GM12892 (cell line): ENCODE measurements at regions not wholly inside any gene's neighbourhood (a gene's known extent, or its start where the extent isn't known, plus 50 kb on each side); places are given as distances from the start of the nearest gene placed in this dataset.
"Not testable (repeated sequence)": the region's sequence is repeated elsewhere in the genome, so short reads cannot be mapped to it uniquely, and the experiment has no call there.

Experiments
- POLR2A ChIP-seq: IDR thresholded peaks from 2 replicates; pipeline ENCODE4 v1.6.1; 2011; ENCODE audit warnings: low read depth, low read length, control low read depth
- POLR2AphosphoS5 ChIP-seq: IDR thresholded peaks from 2 replicates; pipeline ENCODE4 v1.6.1; 2011; ENCODE audit warnings: low read depth, low read length, control low read depth
- TAF1 ChIP-seq: IDR thresholded peaks from 2 replicates; pipeline ENCODE4 v1.6.1; 2011; ENCODE audit warnings: low read depth, mild to moderate bottlenecking, control low read depth, low read length, borderline replicate concordance

- not testable (repeated sequence) for TF ChIP-seq POLR2A, TAF1, POLR2AphosphoS5
Measured at GRCh38 chr5:82506390-82506789, 228.2 kb upstream of the RPS23 start.
